ENCODE measurements at regions not wholly inside any gene's neighbourhood (a gene's known extent, or its start where the extent isn't known, plus 50 kb on each side); places are given as distances from the start of the nearest gene placed in this dataset.

GRCh38 chr4:112881842-112882241 lies 167.6 kb upstream of the ANK2 start:
- H3K36me3 ChIP-seq (ENCODE audit: control insufficient read depth in 1 of 2, insufficient read depth in 2 of 2, low read depth in 1 of 2, low read length in 2 of 2), result no peaks in the 10 kb centered on the region
- 95% methylated on average over 9 of the region's 12 CpGs for WGBS
- no peak overlapping the region for H3K23ac ChIP-seq (ENCODE audit: low read length in 2 of 2)
- H4K8ac ChIP-seq (ENCODE audit: low read length), result no peak overlapping the region
- peak overlapping the region in 1 of 2 experiments; percentile 35 for H3K4me3 ChIP-seq (ENCODE audit: insufficient read depth in 1 of 2, low read depth in 1 of 2, low read length in 2 of 2)
- H4K91ac ChIP-seq (ENCODE audit: low read length), result no peak overlapping the region
- no peak overlapping the region for H2BK5ac ChIP-seq (ENCODE audit: low read depth, low read length, poor library complexity, severe bottlenecking)
- H3K4me1 ChIP-seq (ENCODE audit: control insufficient read depth, insufficient read depth, low read depth, low read length), result no peaks in the 10 kb centered on the region
- no peak overlapping the region for H3K27ac ChIP-seq (ENCODE audit: low read length, poor library complexity, severe bottlenecking)
- no peak overlapping the region for H2BK15ac ChIP-seq (ENCODE audit: low read depth, poor library complexity, severe bottlenecking)
- no peaks in the 10 kb centered on the region for H3K9me3 ChIP-seq (ENCODE audit: control insufficient read depth, low read length)
- H3K27me3 ChIP-seq (ENCODE audit: control insufficient read depth in 1 of 2, insufficient read depth in 1 of 2, low read length in 2 of 2), result no peaks in the 10 kb centered on the region
- H3K14ac ChIP-seq (ENCODE audit: low read length in 2 of 2), result no peak overlapping the region
- H2AFZ ChIP-seq (ENCODE audit: low read depth, low read length), result no peak overlapping the region
- no peak overlapping the region for H3K4ac ChIP-seq (ENCODE audit: low read depth in 1 of 2, low read length in 2 of 2)
- H3K79me1 ChIP-seq (replicated peaks; ENCODE audit: low read length, poor library complexity, severe bottlenecking), result peaks cover 1% of the 10 kb centered on the region
- no peak overlapping the region for H3K18ac ChIP-seq (ENCODE audit: low read depth in 1 of 2, low read length in 2 of 2)
- no peak for DNase-seq
- H2BK120ac ChIP-seq (ENCODE audit: low read depth, low read length), result no peak overlapping the region
- H3K4me2 ChIP-seq (ENCODE audit: low read length, poor library complexity, severe bottlenecking), result no peak overlapping the region
- H2BK12ac ChIP-seq (ENCODE audit: low read length in 2 of 2), result no peak overlapping the region
- H3K9ac ChIP-seq (ENCODE audit: low read length), result peak overlapping the region; percentile 56
- H2AK5ac ChIP-seq (ENCODE audit: low read length, severe bottlenecking), result no peak overlapping the region

GRCh38 chr4:112882286-112882685 lies 167.2 kb upstream of the ANK2 start:
- H3K18ac ChIP-seq (ENCODE audit: low read depth in 1 of 2, low read length in 2 of 2), result no peak overlapping the region
- H4K91ac ChIP-seq (ENCODE audit: low read length), result no peak overlapping the region
- WGBS, result 80% methylated on average over 1 of the region's 4 CpGs

GRCh38 chr4:112884406-112884805 lies 165.0 kb upstream of the ANK2 start:
- Histone ChIP-seq H3K4ac (ENCODE audit: low read depth in 1 of 2, low read length in 2 of 2) (no peak overlapping the region), H2BK12ac (ENCODE audit: low read length in 2 of 2) (no peak overlapping the region), H2AFZ (ENCODE audit: low read depth, low read length) (no peak overlapping the region), H3K27me3 (ENCODE audit: control insufficient read depth in 1 of 2, insufficient read depth in 1 of 2, low read length in 2 of 2) (no peaks in the 10 kb centered on the region), H3K4me1 (ENCODE audit: control insufficient read depth, insufficient read depth, low read depth, low read length) (no peaks in the 10 kb centered on the region), H3K4me2 (ENCODE audit: low read length, poor library complexity, severe bottlenecking) (no peak overlapping the region), H2BK120ac (ENCODE audit: low read depth, low read length) (no peak overlapping the region), H4K91ac (ENCODE audit: low read length) (no peak overlapping the region), H3K23ac (ENCODE audit: low read length in 2 of 2) (no peak overlapping the region), H3K27ac (ENCODE audit: low read length, poor library complexity, severe bottlenecking) (no peak overlapping the region), H3K14ac (ENCODE audit: low read length in 2 of 2) (no peak overlapping the region), H3K4me3 (ENCODE audit: insufficient read depth in 1 of 2, low read depth in 1 of 2, low read length in 2 of 2) (no peak overlapping the region), H4K8ac (ENCODE audit: low read length) (no peak overlapping the region), H3K9ac (ENCODE audit: low read length) (no peak overlapping the region), H3K9me3 (ENCODE audit: control insufficient read depth, low read length) (no peaks in the 10 kb centered on the region), H2AK5ac (ENCODE audit: low read length, severe bottlenecking) (no peak overlapping the region), H2BK15ac (ENCODE audit: low read depth, poor library complexity, severe bottlenecking) (no peak overlapping the region), H3K18ac (ENCODE audit: low read depth in 1 of 2, low read length in 2 of 2) (peak overlapping the region in 1 of 2 experiments; percentile 5), H3K79me1 (replicated peaks; ENCODE audit: low read length, poor library complexity, severe bottlenecking) (no peaks in the 10 kb centered on the region), H3K36me3 (ENCODE audit: control insufficient read depth in 1 of 2, insufficient read depth in 2 of 2, low read depth in 1 of 2, low read length in 2 of 2) (no peaks in the 10 kb centered on the region), H2BK5ac (ENCODE audit: low read depth, low read length, poor library complexity, severe bottlenecking) (no peak overlapping the region)
- WGBS, result 92% methylated on average over 1 of the region's 1 CpG
- no peak for DNase-seq

More at GRCh38 chr4:112882286-112882685, 167.2 kb upstream of the ANK2 start:
- H3K27ac ChIP-seq (ENCODE audit: low read length, poor library complexity, severe bottlenecking), result no peak overlapping the region
- H3K36me3 ChIP-seq (ENCODE audit: control insufficient read depth in 1 of 2, insufficient read depth in 2 of 2, low read depth in 1 of 2, low read length in 2 of 2), result no peaks in the 10 kb centered on the region
- no peak overlapping the region for H4K8ac ChIP-seq (ENCODE audit: low read length)
- no peak overlapping the region for H2AFZ ChIP-seq (ENCODE audit: low read depth, low read length)
- peak overlapping the region in 1 of 2 experiments; percentile 35 for H3K4me3 ChIP-seq (ENCODE audit: insufficient read depth in 1 of 2, low read depth in 1 of 2, low read length in 2 of 2)
- no peak overlapping the region for H2BK120ac ChIP-seq (ENCODE audit: low read depth, low read length)
- no peak overlapping the region for H3K14ac ChIP-seq (ENCODE audit: low read length in 2 of 2)
- no peak overlapping the region for H3K4ac ChIP-seq (ENCODE audit: low read depth in 1 of 2, low read length in 2 of 2)
- DNase-seq, result no peak
- H2AK5ac ChIP-seq (ENCODE audit: low read length, severe bottlenecking), result no peak overlapping the region
- no peak overlapping the region for H2BK12ac ChIP-seq (ENCODE audit: low read length in 2 of 2)
- H3K9ac ChIP-seq (ENCODE audit: low read length), result peak overlapping the region; percentile 56
- H3K27me3 ChIP-seq (ENCODE audit: control insufficient read depth in 1 of 2, insufficient read depth in 1 of 2, low read length in 2 of 2), result no peaks in the 10 kb centered on the region
- no peaks in the 10 kb centered on the region for H3K9me3 ChIP-seq (ENCODE audit: control insufficient read depth, low read length)
- no peaks in the 10 kb centered on the region for H3K4me1 ChIP-seq (ENCODE audit: control insufficient read depth, insufficient read depth, low read depth, low read length)
- H2BK15ac ChIP-seq (ENCODE audit: low read depth, poor library complexity, severe bottlenecking), result no peak overlapping the region
- peaks cover 1% of the 10 kb centered on the region for H3K79me1 ChIP-seq (replicated peaks; ENCODE audit: low read length, poor library complexity, severe bottlenecking)
- no peak overlapping the region for H3K4me2 ChIP-seq (ENCODE audit: low read length, poor library complexity, severe bottlenecking)
- no peak overlapping the region for H2BK5ac ChIP-seq (ENCODE audit: low read depth, low read length, poor library complexity, severe bottlenecking)
- no peak overlapping the region for H3K23ac ChIP-seq (ENCODE audit: low read length in 2 of 2)

GRCh38 chr4:112885897-112886296 lies 163.6 kb upstream of the ANK2 start:
- Histone ChIP-seq H3K36me3 (ENCODE audit: control insufficient read depth in 1 of 2, insufficient read depth in 2 of 2, low read depth in 1 of 2, low read length in 2 of 2) (no peaks in the 10 kb centered on the region), H3K4me1 (ENCODE audit: control insufficient read depth, insufficient read depth, low read depth, low read length) (no peaks in the 10 kb centered on the region), H3K4me2 (ENCODE audit: low read length, poor library complexity, severe bottlenecking) (no peak overlapping the region), H3K9me3 (ENCODE audit: control insufficient read depth, low read length) (no peaks in the 10 kb centered on the region), H3K27me3 (ENCODE audit: control insufficient read depth in 1 of 2, insufficient read depth in 1 of 2, low read length in 2 of 2) (no peaks in the 10 kb centered on the region), H3K4ac (ENCODE audit: low read depth in 1 of 2, low read length in 2 of 2) (no peak overlapping the region), H3K14ac (ENCODE audit: low read length in 2 of 2) (no peak overlapping the region), H2AK5ac (ENCODE audit: low read length, severe bottlenecking) (no peak overlapping the region), H3K4me3 (ENCODE audit: insufficient read depth in 1 of 2, low read depth in 1 of 2, low read length in 2 of 2) (no peak overlapping the region), H2BK5ac (ENCODE audit: low read depth, low read length, poor library complexity, severe bottlenecking) (no peak overlapping the region), H2BK120ac (ENCODE audit: low read depth, low read length) (no peak overlapping the region), H2AFZ (ENCODE audit: low read depth, low read length) (no peak overlapping the region), H3K9ac (ENCODE audit: low read length) (no peak overlapping the region), H4K8ac (ENCODE audit: low read length) (no peak overlapping the region), H2BK15ac (ENCODE audit: low read depth, poor library complexity, severe bottlenecking) (no peak overlapping the region), H3K79me1 (replicated peaks; ENCODE audit: low read length, poor library complexity, severe bottlenecking) (no peaks in the 10 kb centered on the region), H3K23ac (ENCODE audit: low read length in 2 of 2) (no peak overlapping the region), H2BK12ac (ENCODE audit: low read length in 2 of 2) (no peak overlapping the region), H4K91ac (ENCODE audit: low read length) (peak overlapping the region; percentile 27), H3K27ac (ENCODE audit: low read length, poor library complexity, severe bottlenecking) (no peak overlapping the region), H3K18ac (ENCODE audit: low read depth in 1 of 2, low read length in 2 of 2) (no peak overlapping the region)
- 80% methylated on average over 2 of the region's 2 CpGs for WGBS
- no peak for DNase-seq
